GM12878 (cell line): ENCODE measurements at regions not wholly inside any gene's neighbourhood (a gene's known extent, or its start where the extent isn't known, plus 50 kb on each side); places are given as distances from the start of the nearest gene placed in this dataset.

Experiments
- ATAC-seq: fragments of 200-7000 bp; cut with Tn5 transposase; 3 replicates; pipeline ENCODE4 v1.9.1; 2020; ENCODE audit warnings: mild to moderate bottlenecking, moderate library complexity
- BruUV-seq: library from RNA; stranded (reverse); fragments of 400-500 nt; replicated peaks from 2 replicates; lab custom pipeline; 2021; lab: Mats Ljungman, UMichigan
- CTCF ChIA-PET: fragments of 300-600 bp; sonication (Branson Sonifier 250); formaldehyde crosslinking; extraction: SDS; loops from one replicate; lab custom pipeline; 2021; ENCODE audit warnings: inconsistent platforms; lab: Yijun Ruan, JAX
- POLR2A ChIA-PET: fragments of 350-600 bp; formaldehyde crosslinking; extraction: SDS; loops from one replicate; lab custom pipeline; 2021; ENCODE audit warnings: inconsistent platforms; lab: Charles Lee
- RAD21 ChIA-PET: fragments of 300-600 bp; sonication (Branson Sonifier 250); formaldehyde crosslinking; loops from one replicate; lab custom pipeline; 2023; ENCODE audit warnings: antibody characterized with exemption; ENCODE audit not compliant: unreplicated experiment; lab: Charles Lee
- SMC1A ChIA-PET: fragments of 300-600 bp; sonication (Branson Sonifier 250); formaldehyde crosslinking; loops from one replicate; lab custom pipeline; 2023; ENCODE audit not compliant: unreplicated experiment, uncharacterized antibody; lab: Charles Lee
- DNase-seq: peaks from one replicate; pipeline ENCODE4 v3.0.0-alpha.2; 2011; ENCODE audit warnings: low read depth, low spot score
- FAIRE-seq: peaks from 3 replicates; lab custom pipeline; 2011; peaks lifted over from hg19 to GRCh38; lab: Jason Lieb, UNC
- H2AFZ ChIP-seq: 2 replicates; pipeline ENCODE4 v1.6.0; 2011; ENCODE audit warnings: low read depth, low read length, control low read depth; ENCODE audit not compliant: control insufficient read depth
- H3K27ac ChIP-seq: 2 replicates; pipeline ENCODE4 v1.5.1; 2011; ENCODE audit warnings: control low read depth; ENCODE audit not compliant: control insufficient read depth, insufficient read depth
- H3K27me3 ChIP-seq, 2 experiments: replicated peaks in 1 of 2; 2 replicates each; pipeline versions ENCODE4 v1.6.0 to v1.6.1; 2011; ENCODE audit warnings: low read length in 1 of 2; ENCODE audit not compliant: control insufficient read depth in 2 of 2, insufficient read depth in 2 of 2
- H3K36me3 ChIP-seq, 2 experiments: 2 replicates each; pipeline ENCODE4 v1.5.1; 2011; ENCODE audit warnings: low read length in 1 of 2; ENCODE audit not compliant: control insufficient read depth in 2 of 2, insufficient read depth in 2 of 2
- H3K4me1 ChIP-seq: 2 replicates; pipeline ENCODE4 v1.6.1; 2011; ENCODE audit warnings: mild to moderate bottlenecking, low read length, moderate library complexity, mixed read lengths; ENCODE audit not compliant: control insufficient read depth, insufficient read depth
- H3K4me2 ChIP-seq: 2 replicates; pipeline ENCODE4 v1.6.0; 2011; ENCODE audit warnings: control low read depth; ENCODE audit not compliant: control insufficient read depth, insufficient read depth
- H3K4me3 ChIP-seq: fragments of 200-600 bp; sonication (generic); 2 replicates; pipeline ENCODE4 v1.5.1; 2016
- H3K79me2 ChIP-seq: 2 replicates; pipeline ENCODE4 v1.6.0; 2011; ENCODE audit warnings: low read length; ENCODE audit not compliant: control insufficient read depth, insufficient read depth
- H3K9ac ChIP-seq: 2 replicates; pipeline ENCODE4 v1.8.0; 2011; ENCODE audit warnings: low read length, control low read depth, mixed read lengths; ENCODE audit not compliant: control insufficient read depth, insufficient read depth
- H3K9me3 ChIP-seq: replicated peaks from 3 replicates; pipeline ENCODE4 v1.5.1; 2011; ENCODE audit warnings: mild to moderate bottlenecking, low read length; ENCODE audit not compliant: control insufficient read depth, insufficient read depth
- H4K20me1 ChIP-seq: 2 replicates; pipeline ENCODE4 v1.6.0; 2011; ENCODE audit not compliant: control insufficient read depth, insufficient read depth
- BACH1 ChIP-seq: fragments of 450-650 bp; IDR thresholded peaks from 2 replicates; pipeline ENCODE4 v1.6.1; 2017; ENCODE audit warnings: mild to moderate bottlenecking, borderline replicate concordance
- FOXM1 ChIP-seq: IDR thresholded peaks from 2 replicates; pipeline ENCODE4 v1.6.1; 2012; ENCODE audit warnings: low read depth, mild to moderate bottlenecking, inconsistent platforms, low read length, moderate library complexity
- GATAD2B ChIP-seq: fragments of 450-650 bp; conservative IDR thresholded peaks from 2 replicates; pipeline ENCODE4 v1.6.1; 2017; ENCODE audit warnings: low read depth, mild to moderate bottlenecking, moderate library complexity
- JUNB ChIP-seq: IDR thresholded peaks from 2 replicates; pipeline ENCODE4 v1.6.1; 2016; ENCODE audit warnings: antibody characterized with exemption, mild to moderate bottlenecking
- RBBP5 ChIP-seq: fragments of 200-600 bp; sonication (generic); conservative IDR thresholded peaks from 2 replicates; pipeline ENCODE4 v1.6.1; 2016
- SIN3A ChIP-seq: IDR thresholded peaks from 2 replicates; pipeline ENCODE4 v1.6.1; 2012; ENCODE audit warnings: low read depth, low read length, improper control_type of control experiment
- YBX1 ChIP-seq: fragments of 450-650 bp; IDR thresholded peaks from 2 replicates; pipeline ENCODE4 v1.6.1; 2016; ENCODE audit warnings: antibody characterized with exemption
- WGBS: methylation state at CpG from one replicate; pipeline ENCODE4 v1.1.6; 2016; ENCODE audit warnings: low lambda C conversion rate; ENCODE audit not compliant: insufficient replicate concordance, insufficient coverage; ENCODE audit errors: missing lambda C conversion rate; 5-methylcytosine and 5-hydroxymethylcytosine counted together
- in situ Hi-C: fragments of 300-500 bp; cut with MboI; formaldehyde crosslinking; loops from 9 replicates; pipeline ENCODE4 v1.14.3; 2018; ENCODE audit warnings: mixed read lengths
- intact Hi-C: fragments of 100-400 bp; cut with micrococcal nuclease; formaldehyde crosslinking; loops from one replicate; pipeline ENCODE4 v1.14.2; 2022; ENCODE audit not compliant: unreplicated experiment
- TF ChIP-seq, protein P1 (sequence below): fragments of 450-650 bp; IDR thresholded peaks from 2 replicates; pipeline ENCODE4 v1.6.1; 2016; ENCODE audit warnings: mild to moderate bottlenecking, moderate library complexity, borderline replicate concordance
- TF ChIP-seq, protein P2 (sequence below): fragments of 450-650 bp; IDR thresholded peaks from 2 replicates; pipeline ENCODE4 v1.6.1; 2017; ENCODE audit warnings: mild to moderate bottlenecking, moderate library complexity

DNA sequence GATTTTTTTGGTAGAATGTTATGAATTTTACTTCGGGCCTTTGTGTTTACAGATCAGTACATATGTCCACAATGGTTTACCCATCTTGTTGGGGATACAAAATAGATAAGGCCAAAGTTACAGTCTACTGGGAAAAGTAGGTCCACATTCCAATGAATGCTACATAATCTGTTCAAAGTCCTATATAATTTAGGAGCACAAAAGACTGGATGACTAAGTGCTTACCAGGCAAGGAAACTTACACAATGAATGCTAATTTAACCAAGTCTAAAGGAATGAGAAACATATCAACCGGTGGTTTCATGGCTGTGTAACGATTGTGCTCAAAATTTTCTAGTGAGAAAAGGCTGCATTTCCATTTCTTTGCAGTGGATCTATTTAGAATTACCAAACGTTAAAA, 97.4 kb upstream of the TRPM3 start:
- in situ Hi-C loops = no loop called here

DNA sequence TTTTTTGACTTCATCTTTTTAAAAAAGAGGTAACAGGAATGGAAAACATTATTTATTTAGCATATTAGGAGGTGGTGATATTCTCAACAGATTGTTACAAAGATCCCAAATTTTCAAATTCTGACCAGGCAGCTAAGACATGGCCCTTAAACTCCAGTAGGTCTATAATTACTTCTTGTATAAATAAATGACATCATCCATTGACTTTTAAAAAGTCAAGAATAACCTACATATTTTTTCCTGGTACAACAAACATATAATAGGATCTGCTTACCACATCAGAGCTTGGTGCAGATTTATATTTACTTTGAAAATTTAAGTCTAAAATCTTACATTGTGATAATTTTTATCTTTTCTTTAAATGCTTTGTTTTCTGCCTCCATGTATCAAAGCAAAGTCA, 92.2 kb upstream of the TRPM3 start:
- intact Hi-C loops (no loop called here), in situ Hi-C loops (no loop called here)
- H3K79me2 ChIP-seq = no peaks in the 10 kb centered on the region
- no peak for DNase-seq
- H2AFZ ChIP-seq = no peak overlapping the region
- FAIRE-seq = no peak
- H3K36me3 ChIP-seq = no peaks in the 10 kb centered on the region
- no peak overlapping the region for H3K9ac ChIP-seq
- POLR2A ChIA-PET = no interaction called here
- no peaks in the 10 kb centered on the region for H3K4me1 ChIP-seq
- SMC1A ChIA-PET = interaction anchor here (0.7 to 0.8 kb wide), 2 partner anchors 10 to 1899 kb away, joined by 3 to 4 read pairs; no protein-coding TSS in a partner anchor
- CTCF ChIA-PET = no interaction called here
- no peak overlapping the region for H3K4me3 ChIP-seq
- H3K4me2 ChIP-seq = no peak overlapping the region
- ATAC-seq = no peak
- H3K27ac ChIP-seq = no peak overlapping the region
- no peaks in the 10 kb centered on the region for H3K9me3 ChIP-seq
- no peaks in the 10 kb centered on the region for H4K20me1 ChIP-seq
- BruUV-seq = no TSS peak
- H3K27me3 ChIP-seq = no peaks in the 10 kb centered on the region
- RAD21 ChIA-PET = no interaction called here
- no peak for TF ChIP-seq FOXM1
- no peak for TF ChIP-seq GATAD2B
- TF ChIP-seq, protein P1, sequence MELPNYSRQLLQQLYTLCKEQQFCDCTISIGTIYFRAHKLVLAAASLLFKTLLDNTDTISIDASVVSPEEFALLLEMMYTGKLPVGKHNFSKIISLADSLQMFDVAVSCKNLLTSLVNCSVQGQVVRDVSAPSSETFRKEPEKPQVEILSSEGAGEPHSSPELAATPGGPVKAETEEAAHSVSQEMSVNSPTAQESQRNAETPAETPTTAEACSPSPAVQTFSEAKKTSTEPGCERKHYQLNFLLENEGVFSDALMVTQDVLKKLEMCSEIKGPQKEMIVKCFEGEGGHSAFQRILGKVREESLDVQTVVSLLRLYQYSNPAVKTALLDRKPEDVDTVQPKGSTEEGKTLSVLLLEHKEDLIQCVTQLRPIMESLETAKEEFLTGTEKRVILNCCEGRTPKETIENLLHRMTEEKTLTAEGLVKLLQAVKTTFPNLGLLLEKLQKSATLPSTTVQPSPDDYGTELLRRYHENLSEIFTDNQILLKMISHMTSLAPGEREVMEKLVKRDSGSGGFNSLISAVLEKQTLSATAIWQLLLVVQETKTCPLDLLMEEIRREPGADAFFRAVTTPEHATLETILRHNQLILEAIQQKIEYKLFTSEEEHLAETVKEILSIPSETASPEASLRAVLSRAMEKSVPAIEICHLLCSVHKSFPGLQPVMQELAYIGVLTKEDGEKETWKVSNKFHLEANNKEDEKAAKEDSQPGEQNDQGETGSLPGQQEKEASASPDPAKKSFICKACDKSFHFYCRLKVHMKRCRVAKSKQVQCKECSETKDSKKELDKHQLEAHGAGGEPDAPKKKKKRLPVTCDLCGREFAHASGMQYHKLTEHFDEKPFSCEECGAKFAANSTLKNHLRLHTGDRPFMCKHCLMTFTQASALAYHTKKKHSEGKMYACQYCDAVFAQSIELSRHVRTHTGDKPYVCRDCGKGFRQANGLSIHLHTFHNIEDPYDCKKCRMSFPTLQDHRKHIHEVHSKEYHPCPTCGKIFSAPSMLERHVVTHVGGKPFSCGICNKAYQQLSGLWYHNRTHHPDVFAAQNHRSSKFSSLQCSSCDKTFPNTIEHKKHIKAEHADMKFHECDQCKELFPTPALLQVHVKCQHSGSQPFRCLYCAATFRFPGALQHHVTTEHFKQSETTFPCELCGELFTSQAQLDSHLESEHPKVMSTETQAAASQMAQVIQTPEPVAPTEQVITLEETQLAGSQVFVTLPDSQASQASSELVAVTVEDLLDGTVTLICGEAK = no peak
- TF ChIP-seq JUNB = no peak
- no peak for TF ChIP-seq BACH1
- TF ChIP-seq RBBP5 = no peak
- TF ChIP-seq SIN3A = no peak
- TF ChIP-seq, protein P2, sequence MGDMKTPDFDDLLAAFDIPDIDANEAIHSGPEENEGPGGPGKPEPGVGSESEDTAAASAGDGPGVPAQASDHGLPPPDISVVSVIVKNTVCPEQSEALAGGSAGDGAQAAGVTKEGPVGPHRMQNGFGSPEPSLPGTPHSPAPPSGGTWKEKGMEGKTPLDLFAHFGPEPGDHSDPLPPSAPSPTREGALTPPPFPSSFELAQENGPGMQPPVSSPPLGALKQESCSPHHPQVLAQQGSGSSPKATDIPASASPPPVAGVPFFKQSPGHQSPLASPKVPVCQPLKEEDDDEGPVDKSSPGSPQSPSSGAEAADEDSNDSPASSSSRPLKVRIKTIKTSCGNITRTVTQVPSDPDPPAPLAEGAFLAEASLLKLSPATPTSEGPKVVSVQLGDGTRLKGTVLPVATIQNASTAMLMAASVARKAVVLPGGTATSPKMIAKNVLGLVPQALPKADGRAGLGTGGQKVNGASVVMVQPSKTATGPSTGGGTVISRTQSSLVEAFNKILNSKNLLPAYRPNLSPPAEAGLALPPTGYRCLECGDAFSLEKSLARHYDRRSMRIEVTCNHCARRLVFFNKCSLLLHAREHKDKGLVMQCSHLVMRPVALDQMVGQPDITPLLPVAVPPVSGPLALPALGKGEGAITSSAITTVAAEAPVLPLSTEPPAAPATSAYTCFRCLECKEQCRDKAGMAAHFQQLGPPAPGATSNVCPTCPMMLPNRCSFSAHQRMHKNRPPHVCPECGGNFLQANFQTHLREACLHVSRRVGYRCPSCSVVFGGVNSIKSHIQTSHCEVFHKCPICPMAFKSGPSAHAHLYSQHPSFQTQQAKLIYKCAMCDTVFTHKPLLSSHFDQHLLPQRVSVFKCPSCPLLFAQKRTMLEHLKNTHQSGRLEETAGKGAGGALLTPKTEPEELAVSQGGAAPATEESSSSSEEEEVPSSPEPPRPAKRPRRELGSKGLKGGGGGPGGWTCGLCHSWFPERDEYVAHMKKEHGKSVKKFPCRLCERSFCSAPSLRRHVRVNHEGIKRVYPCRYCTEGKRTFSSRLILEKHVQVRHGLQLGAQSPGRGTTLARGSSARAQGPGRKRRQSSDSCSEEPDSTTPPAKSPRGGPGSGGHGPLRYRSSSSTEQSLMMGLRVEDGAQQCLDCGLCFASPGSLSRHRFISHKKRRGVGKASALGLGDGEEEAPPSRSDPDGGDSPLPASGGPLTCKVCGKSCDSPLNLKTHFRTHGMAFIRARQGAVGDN = no peak

More for the DNA sequence above, 97.4 kb upstream of the TRPM3 start:
- Histone ChIP-seq H3K9me3 (no peaks in the 10 kb centered on the region), H3K36me3 (no peaks in the 10 kb centered on the region), H3K27me3 (no peaks in the 10 kb centered on the region), H3K4me2 (no peak overlapping the region), H3K79me2 (no peaks in the 10 kb centered on the region), H3K9ac (no peak overlapping the region), H4K20me1 (no peaks in the 10 kb centered on the region), H3K4me1 (no peaks in the 10 kb centered on the region), H3K4me3 (no peak overlapping the region), H3K27ac (no peak overlapping the region), H2AFZ (no peak overlapping the region)
- WGBS = 11% methylated on average over 4 of the region's 4 CpGs
- ChIA-PET POLR2A (no interaction called here), CTCF (no interaction called here), SMC1A (no interaction called here), RAD21 (no interaction called here)
- ATAC-seq (no peak), FAIRE-seq (no peak), DNase-seq (no peak)
- intact Hi-C loops = no loop called here
- BruUV-seq = no TSS peak
- no peak for TF ChIP-seq YBX1
